Caco-2 (cell line): ENCODE measurements at regions not wholly inside any gene's neighbourhood (a gene's known extent, or its start where the extent isn't known, plus 50 kb on each side); places are given as distances from the start of the nearest gene placed in this dataset.

Experiments used
- BruUV-seq: library from RNA; stranded (reverse); fragments of 400-500 nt; replicated peaks from 2 replicates; lab custom pipeline; 2021; lab: Mats Ljungman, UMichigan
- CTCF ChIA-PET: fragments of 300-600 bp; sonication (Branson Sonifier 250); formaldehyde crosslinking; loops from one replicate; lab custom pipeline; 2022; ENCODE audit warnings: antibody characterized with exemption; lab: Charles Lee
- POLR2A ChIA-PET: fragments of 300-600 bp; sonication (Branson Sonifier 250); formaldehyde crosslinking; loops from one replicate; lab custom pipeline; 2022; ENCODE audit warnings: antibody characterized with exemption; lab: Charles Lee
- DNase-seq, 2 experiments: peaks; one replicate each; pipeline versions ENCODE4 v3.0.0 to v3.0.0-alpha.2; 2020 to 2022
- H3K27me3 ChIP-seq: replicated peaks from 2 replicates; pipeline ENCODE4 v1.6.0; 2011; ENCODE audit warnings: low read length; ENCODE audit not compliant: control insufficient read depth, insufficient read depth
- H3K36me3 ChIP-seq: 2 replicates; pipeline ENCODE4 v1.5.1; 2011; ENCODE audit warnings: low read length; ENCODE audit not compliant: control insufficient read depth, insufficient read depth
- H3K4me1 ChIP-seq: fragments of 250-450 bp; sonication (Bioruptor Pico); 2 replicates; pipeline ENCODE4 v1.5.1; 2020; ENCODE audit warnings: mild to moderate bottlenecking
- H3K4me3 ChIP-seq: 2 replicates; pipeline ENCODE4 v1.5.1; 2011; ENCODE audit warnings: low read depth, mild to moderate bottlenecking, control low read depth, low read length
- H3K9me3 ChIP-seq: fragments of 250-450 bp; sonication (Bioruptor Pico); 2 replicates; pipeline ENCODE4 v1.5.1; 2020; ENCODE audit warnings: mild to moderate bottlenecking, moderate library complexity
- H3K27ac Mint-ChIP-seq: one replicate; pipeline ENCODE4 v1.8.0; 2022; ENCODE audit warnings: mixed read lengths; ENCODE audit not compliant: unreplicated experiment
- H3K27me3 Mint-ChIP-seq: one replicate; pipeline ENCODE4 v1.8.0; 2022; ENCODE audit warnings: mixed read lengths; ENCODE audit not compliant: insufficient read depth, unreplicated experiment
- H3K36me3 Mint-ChIP-seq: one replicate; pipeline ENCODE4 v1.8.0; 2022; ENCODE audit warnings: mild to moderate bottlenecking, mixed read lengths; ENCODE audit not compliant: insufficient read depth, unreplicated experiment
- H3K4me1 Mint-ChIP-seq: one replicate; pipeline ENCODE4 v1.8.0; 2022; ENCODE audit warnings: low read depth, mixed read lengths; ENCODE audit not compliant: unreplicated experiment
- H3K4me3 Mint-ChIP-seq: one replicate; pipeline ENCODE4 v1.8.0; 2022; ENCODE audit warnings: mild to moderate bottlenecking, moderate library complexity, mixed read lengths; ENCODE audit not compliant: unreplicated experiment
- H3K9me3 Mint-ChIP-seq: one replicate; pipeline ENCODE4 v1.8.0; 2022; ENCODE audit warnings: mixed read lengths; ENCODE audit not compliant: unreplicated experiment
- CTCF ChIP-seq, 2 experiments: fragments of 200-600 bp in 1 of 2; IDR thresholded peaks; 1 replicate in 1 of 2; 2 replicates in 1 of 2; pipeline versions ENCODE4 v1.5.1 to v1.8.0; 2011 to 2022; ENCODE audit warnings: antibody characterized with exemption in 1 of 2, control low read depth in 1 of 2, inconsistent platforms in 1 of 2, low read depth in 1 of 2, low read length in 1 of 2, mild to moderate bottlenecking in 1 of 2, moderate library complexity in 1 of 2; ENCODE audit not compliant: insufficient read depth in 1 of 2, severe bottlenecking in 1 of 2, unreplicated experiment in 1 of 2
- intact Hi-C: fragments of 100-400 bp; cut with micrococcal nuclease; formaldehyde crosslinking; loops from one replicate; pipeline ENCODE4 v1.10.0; 2022; ENCODE audit not compliant: unreplicated experiment

- no peaks in the 10 kb centered on the region for H3K4me1 ChIP-seq
- H3K36me3 ChIP-seq, result no peaks in the 10 kb centered on the region
- Mint-ChIP-seq H3K27ac (no peak overlapping the region), H3K27me3 (no peaks in the 10 kb centered on the region), H3K9me3 (peaks cover 9% of the 10 kb centered on the region), H3K4me3 (no peak overlapping the region), H3K4me1 (no peaks in the 10 kb centered on the region), H3K36me3 (no peaks in the 10 kb centered on the region)
- no TSS peak for BruUV-seq
- DNase-seq, result no peak
- H3K27me3 ChIP-seq, result no peaks in the 10 kb centered on the region
- CTCF ChIA-PET, result no interaction called here
- intact Hi-C loops, result loop anchor here (10.0 kb wide), 1 partner anchor 356 kb away; no protein-coding TSS in a partner anchor
- POLR2A ChIA-PET, result no interaction called here
- TF ChIP-seq CTCF (IDR thresholded peaks at IDR 0.05; ENCODE audit: insufficient read depth in 1 of 2, low read depth in 1 of 2, low read length in 1 of 2, severe bottlenecking in 1 of 2, unreplicated experiment in 1 of 2), result no peak
- no peaks in the 10 kb centered on the region for H3K9me3 ChIP-seq
- H3K4me3 ChIP-seq, result no peak overlapping the region
Measured at GRCh38 chr5:152501294-152501693, 96.2 kb upstream of the NMUR2 start.

GRCh38 chr5:152503206-152503605 is 98.1 kb upstream of the NMUR2 start:
- no peak overlapping the region for H3K4me3 Mint-ChIP-seq
- BruUV-seq, result no TSS peak
- TF ChIP-seq CTCF (IDR thresholded peaks at IDR 0.05; ENCODE audit: insufficient read depth in 1 of 2, low read depth in 1 of 2, low read length in 1 of 2, severe bottlenecking in 1 of 2, unreplicated experiment in 1 of 2), result no peak
- no peaks in the 10 kb centered on the region for H3K27me3 ChIP-seq
- POLR2A ChIA-PET, result no interaction called here
- no peaks in the 10 kb centered on the region for H3K9me3 Mint-ChIP-seq
- intact Hi-C loops, result loop anchor here (10.0 kb wide), 1 partner anchor 358 kb away; no protein-coding TSS in a partner anchor
- no peaks in the 10 kb centered on the region for H3K4me1 Mint-ChIP-seq
- DNase-seq, result no peak
- no peaks in the 10 kb centered on the region for H3K36me3 Mint-ChIP-seq
- H3K27me3 Mint-ChIP-seq, result peaks cover 4% of the 10 kb centered on the region
- no peaks in the 10 kb centered on the region for H3K9me3 ChIP-seq
- H3K27ac Mint-ChIP-seq, result no peak overlapping the region
- H3K36me3 ChIP-seq, result no peaks in the 10 kb centered on the region
- CTCF ChIA-PET, result no interaction called here
- no peaks in the 10 kb centered on the region for H3K4me1 ChIP-seq
- no peak overlapping the region for H3K4me3 ChIP-seq

GRCh38 chr5:152505442-152506042 is 100.5 kb upstream of the NMUR2 start:
- TF ChIP-seq CTCF (IDR thresholded peaks at IDR 0.05; ENCODE audit: insufficient read depth in 1 of 2, low read depth in 1 of 2, low read length in 1 of 2, severe bottlenecking in 1 of 2, unreplicated experiment in 1 of 2), result peak; percentile 51 to 59
- Mint-ChIP-seq H3K4me1 (no peaks in the 10 kb centered on the region), H3K27ac (no peak overlapping the region), H3K27me3 (peaks cover 11% of the 10 kb centered on the region), H3K36me3 (no peaks in the 10 kb centered on the region), H3K9me3 (no peaks in the 10 kb centered on the region), H3K4me3 (no peak overlapping the region)
- DNase-seq, result peak; percentile 58 to 61
- H3K4me1 ChIP-seq, result no peaks in the 10 kb centered on the region
- H3K36me3 ChIP-seq, result no peaks in the 10 kb centered on the region
- no peaks in the 10 kb centered on the region for H3K27me3 ChIP-seq
- ChIA-PET CTCF (interaction anchor here (0.6 to 1.2 kb wide), 4 partner anchors 9 to 156 kb away, joined by 3 to 7 read pairs (median 4); no protein-coding TSS in a partner anchor), POLR2A (no interaction called here)
- no TSS peak for BruUV-seq
- intact Hi-C loops, result loop anchor here (1.0 to 10.0 kb wide), 5 partner anchors 126 to 680 kb away; no protein-coding TSS in a partner anchor
- no peak overlapping the region for H3K4me3 ChIP-seq
- no peaks in the 10 kb centered on the region for H3K9me3 ChIP-seq
